GM21786 (cell line): ENCODE measurements at regions not wholly inside any gene's neighbourhood (a gene's known extent, or its start where the extent isn't known, plus 50 kb on each side); places are given as distances from the start of the nearest gene placed in this dataset.

Source experiments
- ATAC-seq: cut with Tn5 transposase; IDR thresholded peaks from one replicate; pipeline ENCODE4 v1.9.1; 2021; ENCODE audit not compliant: unreplicated experiment

GRCh38 chr4:178696515-178696914, 1254.3 kb upstream of the AGA start:
- no peak for ATAC-seq

DNA sequence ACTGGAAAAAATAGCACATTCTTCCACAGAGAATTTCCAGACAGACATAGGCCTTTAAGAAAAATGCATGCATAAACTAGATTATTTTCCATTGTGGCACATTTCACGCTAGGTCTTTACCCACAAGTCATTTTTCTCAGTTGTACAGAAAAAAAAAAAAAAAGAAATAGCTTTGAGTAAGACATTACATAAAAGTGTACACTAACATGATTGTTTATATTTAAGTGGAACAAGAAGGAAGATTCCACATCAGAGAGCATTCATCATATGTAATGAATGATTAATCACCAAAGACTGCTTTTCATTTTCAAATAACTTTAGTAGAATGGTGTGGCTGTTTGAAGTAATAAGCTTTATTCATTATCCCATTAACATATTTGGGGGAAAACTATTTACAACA, 1270.2 kb upstream of the AGA start:
- no peak for ATAC-seq

DNA sequence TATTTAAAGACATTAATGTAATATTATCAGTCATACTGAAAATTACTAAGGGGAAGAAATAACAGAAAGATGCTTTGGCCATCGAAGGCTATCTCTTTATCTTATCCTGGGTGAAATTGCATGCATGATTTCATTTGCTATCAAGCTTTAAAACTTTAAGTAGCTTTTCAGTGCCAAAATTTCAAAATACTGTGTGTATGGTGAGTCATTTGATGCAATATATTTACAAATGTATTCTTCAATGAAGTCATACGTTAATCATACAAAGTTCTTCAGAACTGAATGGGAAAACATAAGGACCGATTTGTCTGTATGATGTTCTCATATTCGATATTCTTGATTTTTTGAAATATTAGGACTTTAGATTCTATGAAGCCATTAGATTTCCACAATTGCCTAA, 1295.8 kb upstream of the AGA start:
- ATAC-seq = no peak

- no peak for ATAC-seq
These were observed 1303.0 kb upstream of the AGA start for GRCh38 chr4:178745203-178745602.

- no peak for ATAC-seq
These were observed 1310.8 kb upstream of the AGA start for GRCh38 chr4:178752954-178753525.

DNA sequence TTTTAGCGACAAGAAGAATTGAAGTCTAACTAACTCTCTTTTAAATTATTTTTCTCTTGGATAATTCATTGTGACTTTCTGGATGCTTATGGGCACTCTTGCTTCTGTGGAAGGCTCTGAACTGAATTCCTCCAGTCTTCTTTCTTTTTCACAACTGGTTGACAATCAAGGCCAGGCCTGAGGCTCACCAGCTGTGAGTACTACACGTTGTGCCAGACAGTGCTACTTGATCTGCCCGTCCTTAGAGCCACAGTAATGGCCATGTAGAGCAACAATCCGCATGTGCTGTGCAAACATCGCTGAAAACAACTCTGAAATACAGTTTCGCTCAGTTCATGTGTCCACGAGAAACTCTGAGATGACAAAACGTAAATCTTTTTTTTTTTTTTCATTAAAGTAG, 1336.3 kb upstream of the AGA start:
- no peak for ATAC-seq

- no peak for ATAC-seq
These were observed 1339.5 kb upstream of the AGA start for GRCh38 chr4:178781779-178782178.

GRCh38 chr4:178784491-178784890, 1342.3 kb upstream of the AGA start:
- no peak for ATAC-seq

GRCh38 chr4:178789279-178789678, 1347.0 kb upstream of the AGA start:
- no peak for ATAC-seq

DNA sequence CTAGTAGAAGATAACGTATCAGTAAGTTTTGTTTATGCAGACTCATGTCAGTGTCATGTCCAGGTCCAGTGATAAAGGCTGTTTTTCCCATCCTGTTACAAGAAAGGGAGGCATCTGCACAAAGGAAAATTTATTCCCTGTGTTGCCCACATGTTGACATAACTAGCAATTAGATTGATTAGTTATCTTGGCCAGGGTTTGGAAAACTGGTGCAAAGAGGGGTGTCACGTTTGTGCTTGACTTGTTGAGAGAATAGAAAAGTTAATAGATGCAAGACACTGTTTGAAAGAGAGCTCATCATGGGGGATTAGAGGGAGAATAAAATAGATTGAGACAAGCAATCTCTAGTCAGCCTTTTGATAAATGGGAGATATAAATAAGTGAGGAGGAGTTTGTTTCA, 1357.0 kb upstream of the AGA start:
- ATAC-seq = no peak

GRCh38 chr4:178808106-178808505, 1365.9 kb upstream of the AGA start:
- ATAC-seq = no peak

GRCh38 chr4:178809921-178810320, 1367.7 kb upstream of the AGA start:
- no peak for ATAC-seq

DNA sequence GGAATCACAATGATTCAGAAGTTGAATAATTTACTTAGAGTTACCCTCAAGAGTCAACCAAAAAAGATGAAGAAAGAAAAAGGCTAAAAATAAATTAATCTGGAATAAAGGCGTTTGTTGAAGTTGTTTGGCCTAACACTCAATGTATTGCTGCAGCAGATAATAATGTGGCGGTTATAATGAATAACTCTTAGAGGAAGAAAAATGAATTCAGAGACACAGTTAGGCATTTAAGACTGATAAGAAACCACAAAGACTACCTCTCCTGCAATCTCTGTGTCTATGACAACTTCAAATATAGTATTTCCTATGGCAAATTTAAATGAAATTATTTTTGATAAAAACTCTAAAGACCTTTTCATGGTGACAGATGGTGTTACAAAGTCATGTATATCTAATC, 1369.1 kb upstream of the AGA start:
- no peak for ATAC-seq

DNA sequence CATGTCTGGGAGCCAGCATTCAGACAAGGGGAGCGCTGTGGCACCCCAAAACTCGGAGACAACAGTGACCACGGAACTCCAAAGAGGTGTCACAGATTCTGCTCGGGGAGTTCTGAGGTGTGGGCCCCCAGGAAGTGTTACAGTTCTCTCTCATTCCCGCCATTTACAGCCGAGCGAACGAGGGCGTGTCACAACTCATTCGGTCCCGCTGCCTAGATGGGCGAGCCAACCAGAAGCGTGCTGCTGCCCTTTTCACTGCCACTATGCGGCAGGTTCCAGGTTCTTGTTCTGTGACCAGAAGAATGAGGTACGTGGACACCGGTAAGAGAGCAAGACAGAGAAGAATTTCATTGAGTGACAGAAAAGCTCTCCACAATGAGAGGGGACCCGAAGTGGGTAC, 1370.6 kb upstream of the AGA start:
- no peak for ATAC-seq

DNA sequence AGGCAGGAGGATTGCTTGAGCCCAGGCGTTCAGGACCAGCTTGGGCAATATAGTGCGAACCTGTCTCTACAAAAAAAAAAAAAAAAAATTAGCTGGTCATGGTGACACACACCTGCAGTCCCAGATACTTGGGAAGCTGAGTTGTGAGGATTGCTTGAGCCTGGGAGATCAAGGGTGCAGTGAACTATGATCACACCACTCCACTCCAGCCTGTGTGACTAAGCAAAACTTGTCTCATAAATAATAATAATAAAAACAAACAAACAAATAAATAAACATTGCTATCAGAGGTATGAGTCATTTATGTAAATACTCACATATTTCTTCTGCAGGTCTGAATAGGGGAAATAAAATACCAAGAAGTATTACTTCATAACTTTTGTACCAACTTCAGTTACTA, 1372.7 kb upstream of the AGA start:
- no peak for ATAC-seq

- no peak for ATAC-seq
These were observed 1381.5 kb upstream of the AGA start for GRCh38 chr4:178823673-178824295.

DNA sequence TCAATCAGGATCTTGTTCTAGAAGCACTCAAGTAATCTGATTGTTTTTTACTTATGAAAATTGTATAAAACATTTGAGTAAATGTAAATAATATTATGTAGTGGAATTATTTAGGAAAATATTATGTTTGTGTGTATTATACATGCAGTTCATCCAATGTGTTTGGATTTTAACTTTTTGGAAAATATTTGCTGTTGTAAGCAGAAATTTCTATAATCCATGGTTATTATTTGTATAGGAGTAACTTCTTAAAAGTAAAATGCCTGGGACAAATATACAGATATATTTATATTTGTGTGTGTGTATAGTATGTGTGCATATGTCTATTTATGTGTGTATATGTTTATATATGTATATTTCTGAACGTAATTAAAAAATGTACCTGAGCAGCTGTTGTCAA, 1394.6 kb upstream of the AGA start:
- ATAC-seq = no peak

DNA sequence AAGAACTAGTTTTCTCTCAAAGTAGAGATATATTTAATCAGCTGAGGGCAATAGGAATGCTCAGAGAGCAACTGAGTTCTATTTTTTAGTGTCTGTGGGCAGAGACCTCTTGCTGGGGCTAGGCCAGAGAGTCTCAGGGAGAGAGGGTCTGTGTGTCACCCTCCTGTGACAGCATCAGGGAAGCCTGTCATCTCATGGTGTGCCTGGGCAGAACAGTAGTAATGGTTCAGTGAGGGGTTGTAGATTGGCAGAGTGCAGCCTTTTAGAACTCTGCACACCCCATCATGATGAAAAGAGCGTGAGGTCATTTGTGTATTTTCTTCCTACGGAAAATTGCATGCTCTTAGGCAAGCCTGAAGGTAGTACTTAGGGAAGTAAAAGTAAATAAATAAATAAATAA, 1396.5 kb upstream of the AGA start:
- ATAC-seq = no peak

DNA sequence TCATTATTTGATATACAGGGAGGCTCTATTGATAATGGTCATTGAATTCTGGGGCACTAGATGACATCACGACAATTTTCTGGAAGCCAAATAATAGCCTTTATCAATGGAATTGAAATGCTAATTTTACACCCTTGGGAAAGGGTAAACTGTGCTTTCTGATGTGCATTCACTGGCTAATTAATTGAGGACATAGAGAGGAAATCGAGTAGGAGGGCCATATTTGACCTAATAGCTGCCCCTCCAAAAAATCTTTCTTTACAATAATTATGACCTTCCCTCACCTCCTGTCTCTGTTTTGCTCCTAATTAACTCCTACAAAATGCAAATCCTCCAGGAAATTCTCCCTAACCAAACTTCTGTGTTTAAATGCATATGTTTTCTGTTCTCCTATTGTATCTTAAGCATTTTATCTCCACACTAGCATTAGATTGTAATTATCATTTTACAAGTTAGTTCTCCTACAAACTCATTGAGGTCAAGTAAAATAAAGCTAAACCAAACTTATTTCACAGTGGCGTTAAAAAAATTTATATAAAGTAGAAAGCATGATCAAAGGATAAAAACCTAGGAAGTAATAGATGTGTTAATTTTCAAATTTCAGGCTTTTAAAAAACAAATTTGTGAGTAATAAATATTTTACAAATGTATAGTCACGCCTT, 1414.0 kb upstream of the AGA start:
- no peak for ATAC-seq

- no peak for ATAC-seq
These were observed 1429.2 kb upstream of the AGA start for GRCh38 chr4:178871476-178871875.

DNA sequence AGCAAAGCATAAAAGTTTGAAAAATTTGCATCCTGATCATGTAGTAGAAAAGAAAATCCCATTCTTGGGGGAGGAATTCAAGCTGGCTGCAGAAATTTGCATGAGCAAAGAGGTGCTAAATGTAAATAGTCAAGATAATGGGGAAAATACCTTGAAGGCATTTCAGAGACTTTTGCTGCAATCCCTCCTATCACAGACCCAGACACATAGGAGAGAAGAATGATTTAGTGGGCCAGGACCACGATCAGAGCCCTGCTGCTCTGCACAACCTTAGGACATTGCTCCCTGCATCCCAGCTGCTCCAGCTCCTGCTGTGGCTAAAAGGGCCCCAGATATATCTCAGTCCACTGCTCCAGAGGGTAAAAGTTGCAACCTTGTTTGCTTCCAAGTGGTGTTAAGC, 1439.7 kb upstream of the AGA start:
- ATAC-seq = no peak

GRCh38 chr4:178894126-178894525, 1451.9 kb upstream of the AGA start:
- ATAC-seq = no peak

GRCh38 chr4:178899084-178899483, 1456.8 kb upstream of the AGA start:
- no peak for ATAC-seq
